PC-3 (cell line): ENCODE measurements at regions not wholly inside any gene's neighbourhood (a gene's known extent, or its start where the extent isn't known, plus 50 kb on each side); places are given as distances from the start of the nearest gene placed in this dataset.
A peak's percentile ranks its signal among the peaks of the same experiment; 100 is the strongest.

ENCODE experiments used
- ATAC-seq: fragments of 200-7000 bp; cut with Tn5 transposase; 2 replicates; pipeline ENCODE4 v1.9.1; 2020; ENCODE audit warnings: mild to moderate bottlenecking, moderate library complexity
- BruUV-seq: library from RNA; stranded (reverse); fragments of 400-500 nt; replicated peaks from 2 replicates; lab custom pipeline; 2021; lab: Mats Ljungman, UMichigan
- CTCF ChIA-PET: fragments of 300-600 bp; sonication (Branson Sonifier 250); formaldehyde crosslinking; loops from one replicate; lab custom pipeline; 2022; ENCODE audit warnings: antibody characterized with exemption; lab: Charles Lee
- POLR2A ChIA-PET: fragments of 300-600 bp; sonication (Branson Sonifier 250); formaldehyde crosslinking; loops from one replicate; lab custom pipeline; 2022; ENCODE audit warnings: antibody characterized with exemption; ENCODE audit not compliant: unreplicated experiment; lab: Charles Lee
- DNase-seq: peaks from one replicate; pipeline ENCODE4 v3.0.0-alpha.2; 2015
- H2AFZ ChIP-seq: fragments of 300-600 bp; sonication (generic); 2 replicates; pipeline ENCODE4 v1.6.0; 2016; ENCODE audit warnings: antibody characterized with exemption, low read length
- H3F3A ChIP-seq: fragments of 300-600 bp; sonication (generic); one replicate; pipeline ENCODE4 v1.6.0; 2017; ENCODE audit warnings: antibody characterized with exemption, low read length, control low read depth, mild to moderate bottlenecking; ENCODE audit not compliant: unreplicated experiment
- H3K27ac ChIP-seq: fragments of 300-600 bp; sonication (generic); 2 replicates; pipeline ENCODE4 v1.5.1; 2016; ENCODE audit warnings: mild to moderate bottlenecking, low read length
- H3K27me3 ChIP-seq: fragments of 300-600 bp; sonication (generic); 2 replicates; pipeline ENCODE4 v1.6.1; 2016; ENCODE audit warnings: low read length, mixed read lengths
- H3K36me3 ChIP-seq: fragments of 300-600 bp; sonication (generic); 2 replicates; pipeline ENCODE4 v1.6.1; 2016; ENCODE audit warnings: low read depth, mixed run types, low read length, mixed read lengths
- H3K4me1 ChIP-seq: fragments of 300-600 bp; sonication (generic); 2 replicates; pipeline ENCODE4 v1.5.1; 2016; ENCODE audit warnings: low read length; ENCODE audit not compliant: insufficient read depth
- H3K4me2 ChIP-seq: fragments of 300-600 bp; sonication (generic); 2 replicates; pipeline ENCODE4 v1.6.0; 2016; ENCODE audit warnings: low read length
- H3K4me3 ChIP-seq: fragments of 300-600 bp; sonication (generic); 2 replicates; pipeline ENCODE4 v1.5.1; 2016; ENCODE audit warnings: mild to moderate bottlenecking, low read length, mixed read lengths
- H3K79me2 ChIP-seq: fragments of 300-600 bp; sonication (generic); 2 replicates; pipeline ENCODE4 v1.6.1; 2017; ENCODE audit warnings: low read length, mixed read lengths
- H3K9ac ChIP-seq: fragments of 300-600 bp; sonication (generic); 2 replicates; pipeline ENCODE4 v1.6.0; 2016; ENCODE audit warnings: mild to moderate bottlenecking, low read length
- H3K9me2 ChIP-seq: fragments of 300-600 bp; sonication (generic); replicated peaks from 2 replicates; pipeline ENCODE4 v1.6.1; 2016; ENCODE audit warnings: mixed run types, low read length, mixed read lengths
- H3K9me3 ChIP-seq: fragments of 300-600 bp; sonication (generic); 2 replicates; pipeline ENCODE4 v1.6.1; 2016; ENCODE audit warnings: low read length, mixed read lengths
- H4K20me1 ChIP-seq: fragments of 300-600 bp; sonication (generic); 2 replicates; pipeline ENCODE4 v1.6.1; 2016; ENCODE audit warnings: low read length, mixed read lengths
- CTCF ChIP-seq: fragments of 300-600 bp; sonication (generic); conservative IDR thresholded peaks from 2 replicates; pipeline ENCODE4 v1.5.1; 2017; ENCODE audit warnings: antibody characterized with exemption, low read depth, mild to moderate bottlenecking, low read length
- EZH2 ChIP-seq: fragments of 300-600 bp; sonication (generic); IDR thresholded peaks from one replicate; pipeline ENCODE4 v1.6.1; 2017; ENCODE audit warnings: antibody characterized with exemption, mild to moderate bottlenecking, low read length; ENCODE audit not compliant: unreplicated experiment
- EZH2phosphoT487 ChIP-seq: fragments of 300-600 bp; sonication (generic); IDR thresholded peaks from 2 replicates; pipeline ENCODE4 v1.6.1; 2018; ENCODE audit warnings: mild to moderate bottlenecking, antibody characterized with exemption, low read length, borderline replicate concordance
- intact Hi-C: fragments of 100-400 bp; cut with micrococcal nuclease; formaldehyde crosslinking; loops from 2 replicates; pipeline ENCODE4 v1.9.0; 2023

- BruUV-seq = no TSS peak
- ChIA-PET CTCF (interaction anchor here (0.7 kb wide), 1 partner anchor 81 kb away, joined by 4 read pairs; no protein-coding TSS in a partner anchor), POLR2A (interaction anchor here (0.5 to 0.6 kb wide), 2 partner anchors 747 to 1677 kb away, joined by 4 to 5 read pairs; no protein-coding TSS in a partner anchor)
- TF ChIP-seq EZH2phosphoT487 (no peak), EZH2 (no peak), CTCF (no peak)
- peaks cover 25% of the 10 kb centered on the region for H3K4me1 ChIP-seq
- H3K27me3 ChIP-seq = no peaks in the 10 kb centered on the region
- H3K4me3 ChIP-seq = no peak overlapping the region
- peaks cover 6% of the 10 kb centered on the region for H3F3A ChIP-seq
- H2AFZ ChIP-seq = no peak overlapping the region
- no peaks in the 10 kb centered on the region for H3K9me3 ChIP-seq
- H3K27ac ChIP-seq = peak overlapping the region; percentile 55
- DNase-seq = peak; percentile 87
- no peaks in the 10 kb centered on the region for H4K20me1 ChIP-seq
- H3K9me2 ChIP-seq = no peaks in the 10 kb centered on the region
- H3K4me2 ChIP-seq = peak overlapping the region; percentile 50
- no peak overlapping the region for H3K9ac ChIP-seq
- peaks cover 48% of the 10 kb centered on the region for H3K79me2 ChIP-seq
- peak; percentile 88 for ATAC-seq
- intact Hi-C loops = loop anchor here (1.0 kb wide), 2 partner anchors 27 to 59 kb away; no protein-coding TSS in a partner anchor
- peaks cover 4% of the 10 kb centered on the region for H3K36me3 ChIP-seq
These were observed 203.0 kb downstream of the SNAPC1 start for GRCh38 chr14:61965030-61965745.

- intact Hi-C loops = no loop called here
- peaks cover 25% of the 10 kb centered on the region for H3K79me2 ChIP-seq
- TF ChIP-seq EZH2phosphoT487 (no peak), EZH2 (no peak), CTCF (no peak)
- H3K36me3 ChIP-seq = peaks cover 26% of the 10 kb centered on the region
- no peaks in the 10 kb centered on the region for H4K20me1 ChIP-seq
- no peak overlapping the region for H3K4me2 ChIP-seq
- H3K27me3 ChIP-seq = no peaks in the 10 kb centered on the region
- BruUV-seq = no TSS peak
- H3K9me3 ChIP-seq = no peaks in the 10 kb centered on the region
- ATAC-seq (no peak), DNase-seq (no peak)
- H3K9ac ChIP-seq = no peak overlapping the region
- no peak overlapping the region for H3K4me3 ChIP-seq
- H3F3A ChIP-seq = peaks cover 6% of the 10 kb centered on the region
- ChIA-PET POLR2A (interaction anchor here (0.6 to 0.9 kb wide), 2 partner anchors 14 to 1293 kb away, joined by 4 to 15 read pairs; no protein-coding TSS in a partner anchor), CTCF (no interaction called here)
- H3K4me1 ChIP-seq = peaks cover 25% of the 10 kb centered on the region
- H3K9me2 ChIP-seq = no peaks in the 10 kb centered on the region
- no peak overlapping the region for H3K27ac ChIP-seq
- H2AFZ ChIP-seq = no peak overlapping the region
These were observed 206.0 kb downstream of the SNAPC1 start for GRCh38 chr14:61968207-61968606.

- POLR2A ChIA-PET = no interaction called here
- TF ChIP-seq EZH2 = no peak
- no peak for TF ChIP-seq EZH2phosphoT487
- no peak for TF ChIP-seq CTCF
- Histone ChIP-seq H3K9ac (no peak overlapping the region), H3K4me1 (peaks cover 4% of the 10 kb centered on the region; the same call in 1 of the 2 replicates), H2AFZ (no peak overlapping the region), H3K9me3 (0 out of 2 replicates have a peak, but pooled peaks cover 13% of the 10 kb centered on the region), H3K79me2 (0 out of 2 replicates have a peak, but pooled peaks cover under 1% of the 10 kb centered on the region), H3K36me3 (peaks cover 64% of the 10 kb centered on the region), H3K27ac (no peak overlapping the region), H3K27me3 (no peaks in the 10 kb centered on the region), H3K9me2 (no peaks in the 10 kb centered on the region), H4K20me1 (no peaks in the 10 kb centered on the region), H3K4me2 (no peak overlapping the region), H3F3A (no peaks in the 10 kb centered on the region), H3K4me3 (no peak overlapping the region)
- no TSS peak for BruUV-seq
- intact Hi-C loops = no loop called here
- DNase-seq (no peak), ATAC-seq (no peak)
- CTCF ChIA-PET = no interaction called here
These were observed 210.5 kb downstream of the SNAPC1 start for GRCh38 chr14:61972711-61973110.
